Smooth muscle cell (in vitro differentiated cells): ENCODE measurements at regions not wholly inside any gene's neighbourhood (a gene's known extent, or its start where the extent isn't known, plus 50 kb on each side); places are given as distances from the start of the nearest gene placed in this dataset.

ENCODE experiments used
- DNase-seq: peaks from one replicate; lab custom pipeline; 2025; ENCODE audit not compliant: unreplicated experiment; lab: John Stamatoyannopoulos, UW
- H2AFZ ChIP-seq: fragments of 200-600 bp; sonication (generic); 2 replicates; pipeline ENCODE4 v1.6.0; 2016; ENCODE audit warnings: antibody characterized with exemption, low read depth, mild to moderate bottlenecking
- H3F3A ChIP-seq: fragments of 200-600 bp; sonication (generic); 2 replicates; pipeline ENCODE4 v1.6.0; 2017; ENCODE audit warnings: antibody characterized with exemption, low read depth
- H3K27ac ChIP-seq: fragments of 200-600 bp; sonication (generic); 2 replicates; pipeline ENCODE4 v1.5.1; 2016; ENCODE audit warnings: low read depth, mild to moderate bottlenecking
- H3K27me3 ChIP-seq: fragments of 200-600 bp; sonication (generic); 2 replicates; pipeline ENCODE4 v1.6.1; 2016; ENCODE audit warnings: low read depth, mild to moderate bottlenecking
- H3K36me3 ChIP-seq: fragments of 200-600 bp; sonication (generic); 2 replicates; pipeline ENCODE4 v1.5.1; 2016; ENCODE audit warnings: low read depth
- H3K4me1 ChIP-seq: fragments of 200-600 bp; sonication (generic); 2 replicates; pipeline ENCODE4 v1.5.1; 2016; ENCODE audit warnings: low read depth
- H3K4me2 ChIP-seq: fragments of 200-600 bp; sonication (generic); 2 replicates; pipeline ENCODE4 v1.6.0; 2016; ENCODE audit warnings: mild to moderate bottlenecking
- H3K4me3 ChIP-seq: fragments of 200-600 bp; sonication (generic); 2 replicates; pipeline ENCODE4 v1.5.1; 2016; ENCODE audit warnings: mild to moderate bottlenecking
- H3K79me2 ChIP-seq: fragments of 200-600 bp; sonication (generic); 2 replicates; pipeline ENCODE4 v1.6.0; 2016; ENCODE audit warnings: low read depth, mild to moderate bottlenecking
- H3K9ac ChIP-seq: fragments of 200-600 bp; sonication (generic); 2 replicates; pipeline ENCODE4 v1.6.0; 2016; ENCODE audit warnings: low read depth
- H3K9me3 ChIP-seq: fragments of 200-600 bp; sonication (generic); replicated peaks from 2 replicates; pipeline ENCODE4 v1.5.1; 2016; ENCODE audit warnings: low read depth
- H4K20me1 ChIP-seq: fragments of 200-600 bp; sonication (generic); 2 replicates; pipeline ENCODE4 v1.6.0; 2016; ENCODE audit warnings: low read depth
- WGBS: methylation state at CpG from one replicate; pipeline ENCODE4 v1.1.7; 2016; ENCODE audit warnings: low lambda C conversion rate; 5-methylcytosine and 5-hydroxymethylcytosine counted together
- TF ChIP-seq, protein P1 (sequence below): fragments of 200-600 bp; sonication (generic); IDR thresholded peaks from 2 replicates; pipeline ENCODE4 v1.5.1; 2017; ENCODE audit warnings: borderline replicate concordance, mild to moderate bottlenecking, antibody characterized with exemption; ENCODE audit not compliant: insufficient read depth, poor library complexity, severe bottlenecking

DNA sequence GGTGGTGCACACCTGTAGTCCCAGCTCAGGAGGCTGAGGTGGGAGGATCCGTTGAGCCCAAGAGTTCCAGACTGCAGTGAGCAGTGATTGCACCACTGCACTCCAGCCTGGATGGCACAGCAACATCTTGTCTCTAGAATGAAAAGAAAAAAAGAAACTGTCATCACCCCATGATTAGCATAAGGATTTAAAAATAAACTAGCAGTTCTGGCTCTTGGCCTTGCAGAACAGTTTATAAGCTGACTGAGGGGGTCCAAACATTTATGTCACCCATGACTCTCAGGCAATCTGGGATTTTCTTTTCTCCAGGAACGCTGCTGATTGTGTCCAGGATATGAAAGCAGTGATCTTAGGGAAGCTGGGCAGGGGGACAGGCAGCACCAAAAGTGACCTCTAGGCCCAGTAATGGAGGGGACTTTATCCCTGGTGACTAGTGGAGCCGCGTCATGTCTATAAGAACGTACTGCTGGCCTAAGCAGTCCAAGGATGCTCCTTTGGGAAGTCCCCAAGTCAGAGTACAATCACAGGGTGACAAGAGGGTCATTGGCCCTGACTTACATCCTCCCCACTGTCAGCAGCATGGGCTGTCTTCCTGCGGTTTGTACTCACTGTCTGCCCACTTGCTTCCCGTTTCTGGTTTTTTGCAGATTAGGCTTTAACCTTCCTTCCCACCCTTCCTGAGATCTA lies 177.4 kb downstream of the ARHGAP12 start:
- Histone ChIP-seq H3K27me3 (no peaks in the 10 kb centered on the region), H2AFZ (no peak overlapping the region)

DNA sequence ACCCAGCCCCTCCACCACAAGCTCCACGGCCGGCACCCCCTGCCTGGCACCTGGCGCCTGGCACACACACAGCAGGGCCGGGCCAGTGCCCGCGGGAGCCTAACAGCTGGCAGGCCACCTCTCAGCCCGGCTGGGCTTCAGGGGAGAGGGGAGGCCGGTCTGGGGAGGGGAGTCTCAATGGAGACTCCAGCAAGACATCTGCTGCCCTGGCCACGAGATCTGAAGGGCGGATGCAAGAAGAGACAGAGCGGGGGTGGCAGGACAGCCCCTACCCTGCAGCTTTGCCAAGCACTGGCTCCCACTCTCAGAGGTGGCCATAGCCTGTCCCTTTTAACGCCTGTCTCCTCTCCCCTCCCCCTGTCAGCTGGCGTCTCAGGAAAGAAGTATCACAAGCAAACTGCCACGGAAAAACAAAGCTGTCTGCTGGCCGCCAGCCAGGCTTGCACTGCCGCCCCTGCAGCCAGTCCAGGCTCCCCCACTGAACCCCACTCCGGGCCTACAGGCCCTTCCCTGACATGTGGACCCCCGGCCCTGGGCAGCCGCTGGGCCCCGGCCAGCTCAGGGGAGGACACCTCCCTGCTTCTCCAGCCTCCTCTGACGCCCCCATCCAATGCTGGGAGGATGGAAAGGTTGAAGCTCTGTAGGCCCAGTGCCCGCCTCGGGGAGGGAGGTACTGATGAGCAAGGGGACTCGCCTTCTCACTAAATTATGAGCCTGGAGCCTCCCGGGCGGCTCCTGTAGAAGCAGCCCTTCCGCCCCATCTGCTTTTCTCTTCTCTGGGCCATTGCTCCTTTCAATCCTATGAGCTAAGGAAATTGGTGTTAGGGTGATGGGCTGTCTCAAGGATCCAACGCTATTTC lies 178.4 kb downstream of the ARHGAP12 start:
- no peak for DNase-seq
- peaks cover 14% of the 10 kb centered on the region for H3K4me1 ChIP-seq

More for the DNA sequence above, 177.4 kb downstream of the ARHGAP12 start:
- Histone ChIP-seq H3K4me2 (no peak overlapping the region), H3K9ac (no peak overlapping the region), H4K20me1 (no peaks in the 10 kb centered on the region), H3K4me1 (peaks cover 17% of the 10 kb centered on the region), H3K36me3 (no peaks in the 10 kb centered on the region), H3K79me2 (no peaks in the 10 kb centered on the region), H3K9me3 (no peaks in the 10 kb centered on the region), H3F3A (peaks cover 3% of the 10 kb centered on the region), H3K27ac (no peak overlapping the region), H3K4me3 (no peak overlapping the region)
- WGBS: 68% methylated on average over 7 of the region's 7 CpGs
- TF ChIP-seq, protein P1, sequence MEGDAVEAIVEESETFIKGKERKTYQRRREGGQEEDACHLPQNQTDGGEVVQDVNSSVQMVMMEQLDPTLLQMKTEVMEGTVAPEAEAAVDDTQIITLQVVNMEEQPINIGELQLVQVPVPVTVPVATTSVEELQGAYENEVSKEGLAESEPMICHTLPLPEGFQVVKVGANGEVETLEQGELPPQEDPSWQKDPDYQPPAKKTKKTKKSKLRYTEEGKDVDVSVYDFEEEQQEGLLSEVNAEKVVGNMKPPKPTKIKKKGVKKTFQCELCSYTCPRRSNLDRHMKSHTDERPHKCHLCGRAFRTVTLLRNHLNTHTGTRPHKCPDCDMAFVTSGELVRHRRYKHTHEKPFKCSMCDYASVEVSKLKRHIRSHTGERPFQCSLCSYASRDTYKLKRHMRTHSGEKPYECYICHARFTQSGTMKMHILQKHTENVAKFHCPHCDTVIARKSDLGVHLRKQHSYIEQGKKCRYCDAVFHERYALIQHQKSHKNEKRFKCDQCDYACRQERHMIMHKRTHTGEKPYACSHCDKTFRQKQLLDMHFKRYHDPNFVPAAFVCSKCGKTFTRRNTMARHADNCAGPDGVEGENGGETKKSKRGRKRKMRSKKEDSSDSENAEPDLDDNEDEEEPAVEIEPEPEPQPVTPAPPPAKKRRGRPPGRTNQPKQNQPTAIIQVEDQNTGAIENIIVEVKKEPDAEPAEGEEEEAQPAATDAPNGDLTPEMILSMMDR: no peak
- no peak for DNase-seq

DNA sequence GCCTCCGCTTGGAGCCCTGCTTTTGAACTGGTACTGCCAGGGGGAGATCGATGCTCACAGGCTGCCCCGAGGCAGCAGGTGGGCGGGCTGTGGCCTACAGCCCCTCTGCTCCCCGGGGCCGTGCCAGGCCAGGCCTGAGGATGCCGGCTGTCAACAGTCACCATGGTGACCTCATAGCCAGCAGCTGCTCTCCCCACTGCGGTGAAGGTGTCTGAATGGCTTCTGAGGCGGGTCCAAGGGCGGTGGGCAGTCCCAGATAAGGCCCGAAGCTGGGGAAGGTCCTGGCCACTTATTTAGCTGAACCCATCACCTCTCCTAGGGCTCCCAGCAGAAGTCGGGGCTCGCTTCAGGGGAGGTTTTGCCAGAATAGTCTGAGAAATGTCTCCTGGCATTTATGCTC lies 179.3 kb downstream of the ARHGAP12 start:
- Histone ChIP-seq H3F3A (peaks cover 4% of the 10 kb centered on the region), H3K4me1 (peaks cover 12% of the 10 kb centered on the region), H2AFZ (peak overlapping the region; percentile 75), H3K79me2 (no peaks in the 10 kb centered on the region), H4K20me1 (no peaks in the 10 kb centered on the region), H3K9ac (no peak overlapping the region), H3K27ac (no peak overlapping the region), H3K9me3 (no peaks in the 10 kb centered on the region), H3K4me2 (no peak overlapping the region), H3K36me3 (no peaks in the 10 kb centered on the region), H3K27me3 (no peaks in the 10 kb centered on the region), H3K4me3 (no peak overlapping the region)
- TF ChIP-seq, protein P1: no peak
- WGBS: 73% methylated on average over 13 of the region's 13 CpGs
- DNase-seq: no peak

More for the DNA sequence above, 178.4 kb downstream of the ARHGAP12 start:
- no peaks in the 10 kb centered on the region for H3K36me3 ChIP-seq
- H2AFZ ChIP-seq: peak overlapping the region; percentile 75
- H4K20me1 ChIP-seq: no peaks in the 10 kb centered on the region
- H3K27ac ChIP-seq: no peak overlapping the region
- H3K79me2 ChIP-seq: no peaks in the 10 kb centered on the region
- H3K4me2 ChIP-seq: peak overlapping the region; percentile 24
- peaks cover 2% of the 10 kb centered on the region for H3F3A ChIP-seq
- H3K4me3 ChIP-seq: no peak overlapping the region
- H3K27me3 ChIP-seq: no peaks in the 10 kb centered on the region
- peak overlapping the region; percentile 11 for H3K9ac ChIP-seq
- 73% methylated on average over 28 of the region's 28 CpGs for WGBS
- no peaks in the 10 kb centered on the region for H3K9me3 ChIP-seq
- TF ChIP-seq, protein P1: no peak
